Caco-2 (cell line): ENCODE measurements at regions not wholly inside any gene's neighbourhood (a gene's known extent, or its start where the extent isn't known, plus 50 kb on each side); places are given as distances from the start of the nearest gene placed in this dataset.
"Not testable (repeated sequence)": the region's sequence is repeated elsewhere in the genome, so short reads cannot be mapped to it uniquely, and the experiment has no call there.

Source experiments
- BruUV-seq: library from RNA; stranded (reverse); fragments of 400-500 nt; replicated peaks from 2 replicates; lab custom pipeline; 2021; lab: Mats Ljungman, UMichigan
- CTCF ChIA-PET: fragments of 300-600 bp; sonication (Branson Sonifier 250); formaldehyde crosslinking; loops from one replicate; lab custom pipeline; 2022; ENCODE audit warnings: antibody characterized with exemption; lab: Charles Lee
- POLR2A ChIA-PET: fragments of 300-600 bp; sonication (Branson Sonifier 250); formaldehyde crosslinking; loops from one replicate; lab custom pipeline; 2022; ENCODE audit warnings: antibody characterized with exemption; lab: Charles Lee
- DNase-seq, 2 experiments: peaks; one replicate each; pipeline versions ENCODE4 v3.0.0 to v3.0.0-alpha.2; 2020 to 2022
- H3K27me3 ChIP-seq: replicated peaks from 2 replicates; pipeline ENCODE4 v1.6.0; 2011; ENCODE audit warnings: low read length; ENCODE audit not compliant: control insufficient read depth, insufficient read depth
- H3K36me3 ChIP-seq: 2 replicates; pipeline ENCODE4 v1.5.1; 2011; ENCODE audit warnings: low read length; ENCODE audit not compliant: control insufficient read depth, insufficient read depth
- H3K4me1 ChIP-seq: fragments of 250-450 bp; sonication (Bioruptor Pico); 2 replicates; pipeline ENCODE4 v1.5.1; 2020; ENCODE audit warnings: mild to moderate bottlenecking
- H3K4me3 ChIP-seq: 2 replicates; pipeline ENCODE4 v1.5.1; 2011; ENCODE audit warnings: low read depth, mild to moderate bottlenecking, control low read depth, low read length
- H3K9me3 ChIP-seq: fragments of 250-450 bp; sonication (Bioruptor Pico); 2 replicates; pipeline ENCODE4 v1.5.1; 2020; ENCODE audit warnings: mild to moderate bottlenecking, moderate library complexity
- H3K27ac Mint-ChIP-seq: one replicate; pipeline ENCODE4 v1.8.0; 2022; ENCODE audit warnings: mixed read lengths; ENCODE audit not compliant: unreplicated experiment
- H3K27me3 Mint-ChIP-seq: one replicate; pipeline ENCODE4 v1.8.0; 2022; ENCODE audit warnings: mixed read lengths; ENCODE audit not compliant: insufficient read depth, unreplicated experiment
- H3K36me3 Mint-ChIP-seq: one replicate; pipeline ENCODE4 v1.8.0; 2022; ENCODE audit warnings: mild to moderate bottlenecking, mixed read lengths; ENCODE audit not compliant: insufficient read depth, unreplicated experiment
- H3K4me1 Mint-ChIP-seq: one replicate; pipeline ENCODE4 v1.8.0; 2022; ENCODE audit warnings: low read depth, mixed read lengths; ENCODE audit not compliant: unreplicated experiment
- H3K4me3 Mint-ChIP-seq: one replicate; pipeline ENCODE4 v1.8.0; 2022; ENCODE audit warnings: mild to moderate bottlenecking, moderate library complexity, mixed read lengths; ENCODE audit not compliant: unreplicated experiment
- H3K9me3 Mint-ChIP-seq: one replicate; pipeline ENCODE4 v1.8.0; 2022; ENCODE audit warnings: mixed read lengths; ENCODE audit not compliant: unreplicated experiment
- CTCF ChIP-seq, 2 experiments: fragments of 200-600 bp in 1 of 2; IDR thresholded peaks; 1 replicate in 1 of 2; 2 replicates in 1 of 2; pipeline versions ENCODE4 v1.5.1 to v1.8.0; 2011 to 2022; ENCODE audit warnings: antibody characterized with exemption in 1 of 2, control low read depth in 1 of 2, inconsistent platforms in 1 of 2, low read depth in 1 of 2, low read length in 1 of 2, mild to moderate bottlenecking in 1 of 2, moderate library complexity in 1 of 2; ENCODE audit not compliant: insufficient read depth in 1 of 2, severe bottlenecking in 1 of 2, unreplicated experiment in 1 of 2
- intact Hi-C: fragments of 100-400 bp; cut with micrococcal nuclease; formaldehyde crosslinking; loops from one replicate; pipeline ENCODE4 v1.10.0; 2022; ENCODE audit not compliant: unreplicated experiment

- Mint-ChIP-seq H3K9me3 (no peaks in the 10 kb centered on the region), H3K4me3 (no peak overlapping the region), H3K27ac (peak overlapping the region; percentile 14), H3K4me1 (peaks cover 20% of the 10 kb centered on the region), H3K27me3 (no peaks in the 10 kb centered on the region), H3K36me3 (no peaks in the 10 kb centered on the region)
- no TSS peak for BruUV-seq
- Histone ChIP-seq H3K4me3 (no peak overlapping the region), H3K36me3 (no peaks in the 10 kb centered on the region), H3K27me3 (no peaks in the 10 kb centered on the region), H3K4me1 (peaks cover 3% of the 10 kb centered on the region; the same call in 1 of the 2 replicates), H3K9me3 (no peaks in the 10 kb centered on the region)
- TF ChIP-seq CTCF (IDR thresholded peaks at IDR 0.05; ENCODE audit: insufficient read depth in 1 of 2, low read depth in 1 of 2, low read length in 1 of 2, severe bottlenecking in 1 of 2, unreplicated experiment in 1 of 2): no peak
- intact Hi-C loops: no loop called here
- ChIA-PET CTCF (no interaction called here), POLR2A (no interaction called here)
- no peak for DNase-seq
Measured at GRCh38 chr14:50031602-50032313, 84.6 kb downstream of the VCPKMT start.

GRCh38 chr14:50032462-50033167, 83.8 kb downstream of the VCPKMT start:
- peaks cover 20% of the 10 kb centered on the region for H3K4me1 Mint-ChIP-seq
- H3K36me3 Mint-ChIP-seq, CTCF ChIA-PET, H3K4me3 Mint-ChIP-seq, H3K27me3 ChIP-seq, H3K27me3 Mint-ChIP-seq, H3K4me1 ChIP-seq, DNase-seq, intact Hi-C loops, H3K4me3 ChIP-seq, BruUV-seq, POLR2A ChIA-PET, H3K9me3 ChIP-seq, H3K9me3 Mint-ChIP-seq, H3K36me3 ChIP-seq: not testable (repeated sequence)
- peak overlapping the region; percentile 14 for H3K27ac Mint-ChIP-seq

- no peaks in the 10 kb centered on the region for H3K9me3 ChIP-seq
- Mint-ChIP-seq H3K36me3 (no peaks in the 10 kb centered on the region), H3K27me3 (no peaks in the 10 kb centered on the region), H3K4me3 (no peak overlapping the region), H3K9me3 (no peaks in the 10 kb centered on the region), H3K4me1 (peaks cover 14% of the 10 kb centered on the region), H3K27ac (no peak overlapping the region)
- H3K4me1 ChIP-seq: peaks cover 11% of the 10 kb centered on the region
- ChIA-PET POLR2A (no interaction called here), CTCF (no interaction called here)
- no peaks in the 10 kb centered on the region for H3K27me3 ChIP-seq
- H3K4me3 ChIP-seq: no peak overlapping the region
- DNase-seq: peak in 1 of 2 experiments; percentile 45
- H3K36me3 ChIP-seq: no peaks in the 10 kb centered on the region
- no TSS peak for BruUV-seq
- TF ChIP-seq CTCF (IDR thresholded peaks at IDR 0.05; ENCODE audit: insufficient read depth in 1 of 2, low read depth in 1 of 2, low read length in 1 of 2, severe bottlenecking in 1 of 2, unreplicated experiment in 1 of 2): no peak
- intact Hi-C loops: no loop called here
Measured at GRCh38 chr14:50035214-50035613, 81.2 kb downstream of the VCPKMT start.
